ENCODE measurements at regions not wholly inside any gene's neighbourhood (a gene's known extent, or its start where the extent isn't known, plus 50 kb on each side); places are given as distances from the start of the nearest gene placed in this dataset.

- DNase-seq (ENCODE audit: low spot score) = no peak
Measured at GRCh38 chr15:46552316-46552715, 917.5 kb downstream of the SQOR start.

- DNase-seq (ENCODE audit: low spot score) = no peak
Measured at GRCh38 chr15:46555547-46555946, 920.7 kb downstream of the SQOR start.

GRCh38 chr15:46556010-46556409 is 921.2 kb downstream of the SQOR start:
- no peak for DNase-seq (ENCODE audit: low spot score)

GRCh38 chr15:46556559-46557379 is 921.9 kb downstream of the SQOR start:
- DNase-seq (ENCODE audit: low spot score) = no peak

GRCh38 chr15:46567968-46568367 is 933.1 kb downstream of the SQOR start:
- DNase-seq (ENCODE audit: low spot score) = no peak

GRCh38 chr15:46569781-46570180 is 935.0 kb downstream of the SQOR start:
- DNase-seq (ENCODE audit: low spot score) = no peak

- DNase-seq (ENCODE audit: low spot score) = no peak
Measured at GRCh38 chr15:46576646-46577395, 942.0 kb downstream of the SQOR start.

- no peak for DNase-seq (ENCODE audit: low spot score)
Measured at GRCh38 chr15:46577767-46578166, 942.9 kb downstream of the SQOR start.

- DNase-seq (ENCODE audit: low spot score) = no peak
Measured at GRCh38 chr15:46580487-46580886, 945.7 kb downstream of the SQOR start.

GRCh38 chr15:46580924-46581323 is 946.1 kb downstream of the SQOR start:
- DNase-seq (ENCODE audit: low spot score) = no peak

GRCh38 chr15:46589088-46589487 is 954.3 kb downstream of the SQOR start:
- DNase-seq (ENCODE audit: low spot score) = no peak

- DNase-seq (ENCODE audit: low spot score) = no peak
Measured at GRCh38 chr15:46591462-46591861, 956.6 kb downstream of the SQOR start.

GRCh38 chr15:46595016-46595415 is 960.2 kb downstream of the SQOR start:
- DNase-seq (ENCODE audit: low spot score) = no peak

GRCh38 chr15:46607077-46607476 is 972.2 kb downstream of the SQOR start:
- no peak for DNase-seq (ENCODE audit: low spot score)

- DNase-seq (ENCODE audit: low spot score) = no peak
Measured at GRCh38 chr15:46616033-46616432, 981.2 kb downstream of the SQOR start.

GRCh38 chr15:46617507-46617906 is 982.7 kb downstream of the SQOR start:
- DNase-seq (ENCODE audit: low spot score) = no peak

- no peak for DNase-seq (ENCODE audit: low spot score)
Measured at GRCh38 chr15:46618984-46619383, 984.2 kb downstream of the SQOR start.

- DNase-seq (ENCODE audit: low spot score) = no peak
Measured at GRCh38 chr15:46620392-46621013, 985.7 kb downstream of the SQOR start.

- no peak for DNase-seq (ENCODE audit: low spot score)
Measured at GRCh38 chr15:46622851-46623250, 988.0 kb downstream of the SQOR start.

- no peak for DNase-seq (ENCODE audit: low spot score)
Measured at GRCh38 chr15:46636206-46636605, 1001.4 kb downstream of the SQOR start.

GRCh38 chr15:46644501-46645481 is 1010.0 kb downstream of the SQOR start:
- DNase-seq (ENCODE audit: low spot score) = no peak

GRCh38 chr15:46646490-46646889 is 1011.7 kb downstream of the SQOR start:
- DNase-seq (ENCODE audit: low spot score) = no peak
